ENCODE measurements at regions not wholly inside any gene's neighbourhood (a gene's known extent, or its start where the extent isn't known, plus 50 kb on each side); places are given as distances from the start of the nearest gene placed in this dataset.

- ATAC-seq (no peak), DNase-seq (ENCODE audit: low read depth, low spot score) (no peak)
- H3K9me3 ChIP-seq (ENCODE audit: control insufficient read depth, insufficient read depth, low read depth, low read length): no peaks in the 10 kb centered on the region
- no peaks in the 10 kb centered on the region for H3K36me3 ChIP-seq (ENCODE audit: control insufficient read depth, insufficient read depth, low read length)
- ChIA-PET POLR2A (interaction anchor here (0.6 kb wide), 1 partner anchor 536 kb away, joined by 3 read pairs; no protein-coding TSS in a partner anchor), CTCF (no interaction called here)
- intact Hi-C loops (cut with micrococcal nuclease; ENCODE audit: unreplicated experiment): no loop called here
- no peaks in the 10 kb centered on the region for H3K4me1 ChIP-seq (ENCODE audit: control insufficient read depth, insufficient read depth, low read length)
- no peak overlapping the region for H3K4me3 ChIP-seq (ENCODE audit: low read depth in 2 of 2, low read length in 2 of 2)
- H3K27me3 ChIP-seq (ENCODE audit: control insufficient read depth, insufficient read depth, low read length): no peaks in the 10 kb centered on the region
- H3K27ac ChIP-seq (ENCODE audit: low read length): no peak overlapping the region
- BruUV-seq (replicated peaks): no TSS peak
- in situ Hi-C loops (cut with HindIII; ENCODE audit: low pct_unique_long_range_greater_than_20kb, low sequenced_read_pairs): no loop called here
- no peak for TF ChIP-seq SIN3A (IDR thresholded peaks at IDR 0.05; ENCODE audit: borderline replicate concordance, insufficient read depth, low read depth, low read length)
- no peak for TF ChIP-seq TCF7L2 (IDR thresholded peaks at IDR 0.05; ENCODE audit: low read depth, low read length)
- TF ChIP-seq REST (IDR thresholded peaks at IDR 0.05; ENCODE audit: insufficient read depth in 1 of 2, low read depth in 2 of 2, low read length in 1 of 2): no peak
- TF ChIP-seq, protein P1, sequence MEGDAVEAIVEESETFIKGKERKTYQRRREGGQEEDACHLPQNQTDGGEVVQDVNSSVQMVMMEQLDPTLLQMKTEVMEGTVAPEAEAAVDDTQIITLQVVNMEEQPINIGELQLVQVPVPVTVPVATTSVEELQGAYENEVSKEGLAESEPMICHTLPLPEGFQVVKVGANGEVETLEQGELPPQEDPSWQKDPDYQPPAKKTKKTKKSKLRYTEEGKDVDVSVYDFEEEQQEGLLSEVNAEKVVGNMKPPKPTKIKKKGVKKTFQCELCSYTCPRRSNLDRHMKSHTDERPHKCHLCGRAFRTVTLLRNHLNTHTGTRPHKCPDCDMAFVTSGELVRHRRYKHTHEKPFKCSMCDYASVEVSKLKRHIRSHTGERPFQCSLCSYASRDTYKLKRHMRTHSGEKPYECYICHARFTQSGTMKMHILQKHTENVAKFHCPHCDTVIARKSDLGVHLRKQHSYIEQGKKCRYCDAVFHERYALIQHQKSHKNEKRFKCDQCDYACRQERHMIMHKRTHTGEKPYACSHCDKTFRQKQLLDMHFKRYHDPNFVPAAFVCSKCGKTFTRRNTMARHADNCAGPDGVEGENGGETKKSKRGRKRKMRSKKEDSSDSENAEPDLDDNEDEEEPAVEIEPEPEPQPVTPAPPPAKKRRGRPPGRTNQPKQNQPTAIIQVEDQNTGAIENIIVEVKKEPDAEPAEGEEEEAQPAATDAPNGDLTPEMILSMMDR (IDR thresholded peaks at IDR 0.05): no peak
- no peak for TF ChIP-seq POLR2AphosphoS5 (IDR thresholded peaks at IDR 0.05; ENCODE audit: low read depth, low read length)
Observed at GRCh38 chr13:53188120-53188519, 159.5 kb downstream of the OLFM4 start.

DNA sequence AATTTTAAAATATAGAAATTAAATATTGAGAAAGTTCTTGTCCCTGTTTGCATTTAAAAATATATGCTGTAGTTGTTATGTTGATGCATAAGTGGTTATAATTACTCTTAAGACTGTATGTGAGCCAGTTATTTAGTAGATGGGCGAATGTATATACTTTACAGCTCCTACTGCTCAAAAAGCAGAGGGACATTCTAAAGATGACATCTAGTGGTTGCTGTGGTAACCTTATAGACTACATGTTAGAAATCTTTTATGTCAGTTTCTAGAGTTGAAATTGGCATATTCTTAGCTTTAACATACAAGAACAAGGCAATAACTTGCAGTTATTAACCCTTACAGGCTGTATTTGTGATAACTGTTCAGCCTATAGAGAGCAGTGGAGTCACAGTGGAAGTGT is 160.5 kb downstream of the OLFM4 start:
- no peaks in the 10 kb centered on the region for H3K4me1 ChIP-seq (ENCODE audit: control insufficient read depth, insufficient read depth, low read length)
- TF ChIP-seq REST (IDR thresholded peaks at IDR 0.05; ENCODE audit: insufficient read depth in 1 of 2, low read depth in 2 of 2, low read length in 1 of 2): no peak
- TF ChIP-seq POLR2AphosphoS5 (IDR thresholded peaks at IDR 0.05; ENCODE audit: low read depth, low read length): no peak
- no peak for TF ChIP-seq TCF7L2 (IDR thresholded peaks at IDR 0.05; ENCODE audit: low read depth, low read length)
- no peak for TF ChIP-seq SIN3A (IDR thresholded peaks at IDR 0.05; ENCODE audit: borderline replicate concordance, insufficient read depth, low read depth, low read length)
- TF ChIP-seq, protein P1 (IDR thresholded peaks at IDR 0.05): no peak; the same call in 1 of the 2 replicates
- POLR2A ChIA-PET: no interaction called here
- no peak for DNase-seq (ENCODE audit: low read depth, low spot score)
- H3K36me3 ChIP-seq (ENCODE audit: control insufficient read depth, insufficient read depth, low read length): no peaks in the 10 kb centered on the region
- H3K9me3 ChIP-seq (ENCODE audit: control insufficient read depth, insufficient read depth, low read depth, low read length): no peaks in the 10 kb centered on the region
- ATAC-seq: no peak
- in situ Hi-C loops (cut with HindIII; ENCODE audit: low pct_unique_long_range_greater_than_20kb, low sequenced_read_pairs): no loop called here
- no peaks in the 10 kb centered on the region for H3K27me3 ChIP-seq (ENCODE audit: control insufficient read depth, insufficient read depth, low read length)
- H3K27ac ChIP-seq (ENCODE audit: low read length): no peak overlapping the region
- BruUV-seq (replicated peaks): no TSS peak
- CTCF ChIA-PET: no interaction called here
- intact Hi-C loops (cut with micrococcal nuclease; ENCODE audit: unreplicated experiment): no loop called here
- H3K4me3 ChIP-seq (ENCODE audit: low read depth in 2 of 2, low read length in 2 of 2): no peak overlapping the region

Data from Panc1 (cell line).